ENCODE measurements at regions not wholly inside any gene's neighbourhood (a gene's known extent, or its start where the extent isn't known, plus 50 kb on each side); places are given as distances from the start of the nearest gene placed in this dataset.
A peak's percentile ranks its signal among the peaks of the same experiment; 100 is the strongest.
"Not testable (repeated sequence)": the region's sequence is repeated elsewhere in the genome, so short reads cannot be mapped to it uniquely, and the experiment has no call there.

GRCh38 chr11:19433367-19433766 is 192.6 kb upstream of the E2F8 start:
- DNase-seq (ENCODE audit: low read depth): no peak

GRCh38 chr11:19432370-19433061 is 191.8 kb upstream of the E2F8 start:
- peak; percentile 56 for DNase-seq (ENCODE audit: low read depth)

- DNase-seq (ENCODE audit: low read depth): no peak
These were observed 190.1 kb upstream of the E2F8 start for GRCh38 chr11:19430754-19431398.

GRCh38 chr11:19430346-19430745 is 189.6 kb upstream of the E2F8 start:
- no peak for DNase-seq (ENCODE audit: low read depth)

- DNase-seq (ENCODE audit: low read depth): no peak
These were observed 188.5 kb upstream of the E2F8 start for GRCh38 chr11:19429108-19429760.

GRCh38 chr11:19428206-19429002 is 187.7 kb upstream of the E2F8 start:
- DNase-seq (ENCODE audit: low read depth): no peak

GRCh38 chr11:19426756-19427403 is 186.1 kb upstream of the E2F8 start:
- DNase-seq (ENCODE audit: low read depth): no peak

- no peak for DNase-seq (ENCODE audit: low read depth)
These were observed 185.4 kb upstream of the E2F8 start for GRCh38 chr11:19426011-19426755.

- DNase-seq (ENCODE audit: low read depth): no peak
These were observed 181.5 kb upstream of the E2F8 start for GRCh38 chr11:19422276-19422675.

GRCh38 chr11:19420868-19421533 is 180.3 kb upstream of the E2F8 start:
- DNase-seq (ENCODE audit: low read depth): no peak

- no peak for DNase-seq (ENCODE audit: low read depth)
These were observed 179.1 kb upstream of the E2F8 start for GRCh38 chr11:19419808-19420207.

- no peak for DNase-seq (ENCODE audit: low read depth)
These were observed 178.4 kb upstream of the E2F8 start for GRCh38 chr11:19419021-19419750.

- DNase-seq (ENCODE audit: low read depth): no peak
These were observed 177.5 kb upstream of the E2F8 start for GRCh38 chr11:19418221-19418620.

- not testable (repeated sequence) for DNase-seq (ENCODE audit: low read depth)
These were observed 171.3 kb upstream of the E2F8 start for GRCh38 chr11:19412070-19412469.

GRCh38 chr11:19410032-19410431 is 169.3 kb upstream of the E2F8 start:
- DNase-seq (ENCODE audit: low read depth): no peak

- no peak for DNase-seq (ENCODE audit: low read depth)
These were observed 168.6 kb upstream of the E2F8 start for GRCh38 chr11:19409307-19409706.

GRCh38 chr11:19407677-19408270 is 167.0 kb upstream of the E2F8 start:
- DNase-seq (ENCODE audit: low read depth): no peak

GRCh38 chr11:19405966-19406365 is 165.2 kb upstream of the E2F8 start:
- DNase-seq (ENCODE audit: low read depth): no peak

GRCh38 chr11:19404787-19405186 is 164.0 kb upstream of the E2F8 start:
- no peak for DNase-seq (ENCODE audit: low read depth)

Measured in HS-5 (cell line).